ENCODE measurements at regions not wholly inside any gene's neighbourhood (a gene's known extent, or its start where the extent isn't known, plus 50 kb on each side); places are given as distances from the start of the nearest gene placed in this dataset.
"Not testable (repeated sequence)": the region's sequence is repeated elsewhere in the genome, so short reads cannot be mapped to it uniquely, and the experiment has no call there.

DNA sequence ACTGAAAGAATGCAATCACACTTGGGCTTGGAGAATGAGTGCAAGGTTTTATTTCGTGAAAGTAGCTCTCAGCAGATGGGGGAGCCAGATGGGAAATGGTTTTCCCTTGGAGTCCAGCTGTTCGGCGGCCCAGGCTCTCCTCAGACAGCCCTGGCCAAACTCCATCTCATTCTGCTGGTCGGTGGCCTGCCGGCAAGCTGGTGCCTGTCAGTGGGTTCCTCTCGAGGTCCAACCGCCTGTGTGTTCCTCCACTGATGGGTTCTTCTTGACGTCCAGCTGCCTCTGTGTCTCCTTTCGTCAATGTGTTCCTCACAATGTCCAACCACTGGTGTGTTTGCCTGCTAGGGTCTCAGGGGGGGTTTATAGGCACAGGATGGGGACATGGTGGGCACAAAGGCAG lies 80.3 kb downstream of the POU3F4 start:
- no peak overlapping the region for H3K4me3 ChIP-seq (ENCODE audit: low read length)
- TF ChIP-seq, protein P1, sequence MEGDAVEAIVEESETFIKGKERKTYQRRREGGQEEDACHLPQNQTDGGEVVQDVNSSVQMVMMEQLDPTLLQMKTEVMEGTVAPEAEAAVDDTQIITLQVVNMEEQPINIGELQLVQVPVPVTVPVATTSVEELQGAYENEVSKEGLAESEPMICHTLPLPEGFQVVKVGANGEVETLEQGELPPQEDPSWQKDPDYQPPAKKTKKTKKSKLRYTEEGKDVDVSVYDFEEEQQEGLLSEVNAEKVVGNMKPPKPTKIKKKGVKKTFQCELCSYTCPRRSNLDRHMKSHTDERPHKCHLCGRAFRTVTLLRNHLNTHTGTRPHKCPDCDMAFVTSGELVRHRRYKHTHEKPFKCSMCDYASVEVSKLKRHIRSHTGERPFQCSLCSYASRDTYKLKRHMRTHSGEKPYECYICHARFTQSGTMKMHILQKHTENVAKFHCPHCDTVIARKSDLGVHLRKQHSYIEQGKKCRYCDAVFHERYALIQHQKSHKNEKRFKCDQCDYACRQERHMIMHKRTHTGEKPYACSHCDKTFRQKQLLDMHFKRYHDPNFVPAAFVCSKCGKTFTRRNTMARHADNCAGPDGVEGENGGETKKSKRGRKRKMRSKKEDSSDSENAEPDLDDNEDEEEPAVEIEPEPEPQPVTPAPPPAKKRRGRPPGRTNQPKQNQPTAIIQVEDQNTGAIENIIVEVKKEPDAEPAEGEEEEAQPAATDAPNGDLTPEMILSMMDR (conservative IDR thresholded peaks at IDR 0.05; ENCODE audit: low read depth, low read length) = no peak
- DNase-seq (ENCODE audit: low read depth) = no peak

DNA sequence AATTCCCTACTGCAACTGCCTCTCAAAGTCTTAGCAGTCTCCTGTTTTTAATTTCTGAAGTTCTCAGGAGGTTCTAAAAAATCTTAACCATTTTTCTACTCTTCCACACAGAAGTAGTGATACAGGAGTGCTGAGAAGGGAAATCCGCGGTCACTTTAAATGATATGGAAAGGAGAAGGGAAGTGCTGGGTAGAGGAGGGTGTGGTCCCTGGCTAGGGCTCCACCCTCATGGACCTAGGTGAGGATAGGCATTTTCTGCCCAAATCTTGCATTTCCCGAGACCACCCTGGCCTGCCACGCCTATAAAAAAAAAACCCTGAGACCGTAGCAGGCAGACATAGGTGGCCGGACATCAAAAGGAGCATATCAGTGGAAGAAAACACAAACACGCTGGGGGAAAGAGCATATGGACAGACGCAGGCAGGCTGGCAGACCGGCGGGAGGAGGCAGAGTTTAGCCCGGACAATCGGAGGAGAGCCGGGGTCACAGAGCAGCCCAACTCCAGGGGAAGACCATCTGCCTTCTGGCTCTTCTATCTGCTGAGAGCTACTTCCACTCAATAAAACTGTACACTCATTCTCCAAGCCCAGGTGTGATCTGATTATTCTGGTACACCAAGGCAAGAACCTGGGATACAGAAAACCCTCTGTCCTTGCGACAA lies 85.7 kb downstream of the POU3F4 start:
- no peak overlapping the region for H3K4me3 ChIP-seq (ENCODE audit: low read length)
- DNase-seq (ENCODE audit: low read depth) = no peak
- TF ChIP-seq, protein P1 (conservative IDR thresholded peaks at IDR 0.05; ENCODE audit: low read depth, low read length) = no peak

DNA sequence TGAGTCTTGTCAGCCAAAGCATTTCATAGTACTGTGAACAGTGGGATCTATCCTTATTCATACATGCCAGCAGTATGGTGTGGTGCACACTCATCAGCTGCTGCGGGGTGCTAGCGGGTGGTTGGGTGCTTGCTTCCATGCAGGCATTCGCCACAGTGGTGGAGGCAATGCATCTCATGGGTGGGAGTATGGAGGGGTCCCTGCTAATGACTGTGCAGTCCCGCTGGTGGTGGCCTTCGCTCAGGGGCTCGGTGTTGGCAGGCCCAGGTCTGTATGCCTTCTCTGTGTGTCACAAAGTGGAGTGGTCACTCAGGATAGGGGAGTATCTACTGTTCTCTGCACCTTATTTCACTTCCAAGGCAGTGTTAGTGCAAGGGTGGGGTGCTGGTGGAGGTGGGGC lies 122.6 kb downstream of the POU3F4 start:
- no peak for DNase-seq (ENCODE audit: low read depth)
- H3K4me3 ChIP-seq (ENCODE audit: low read length) = no peak overlapping the region

DNA sequence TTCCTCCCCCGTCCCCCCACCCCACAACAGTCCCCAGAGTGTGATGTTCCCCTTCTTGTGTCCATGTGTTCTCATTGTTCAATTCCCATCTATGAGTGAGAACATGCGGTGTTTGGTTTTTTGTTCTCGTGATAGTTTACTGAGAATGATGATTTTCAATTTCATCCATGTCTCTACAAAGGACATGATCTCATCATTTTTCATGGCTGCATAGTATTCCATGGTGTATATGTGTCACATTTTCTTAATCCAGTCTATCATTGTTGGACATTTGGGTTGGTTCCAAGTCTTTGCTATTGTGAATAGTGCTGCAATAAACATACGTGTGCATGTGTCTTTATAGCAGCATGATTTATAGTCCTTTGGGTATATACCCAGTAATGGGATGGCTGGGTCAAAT lies 141.6 kb downstream of the POU3F4 start:
- H3K4me3 ChIP-seq (ENCODE audit: low read length); DNase-seq (ENCODE audit: low read depth): not testable (repeated sequence)

More for the DNA sequence above, 122.6 kb downstream of the POU3F4 start:
- TF ChIP-seq, protein P1 (conservative IDR thresholded peaks at IDR 0.05; ENCODE audit: low read depth, low read length) = no peak

DNA sequence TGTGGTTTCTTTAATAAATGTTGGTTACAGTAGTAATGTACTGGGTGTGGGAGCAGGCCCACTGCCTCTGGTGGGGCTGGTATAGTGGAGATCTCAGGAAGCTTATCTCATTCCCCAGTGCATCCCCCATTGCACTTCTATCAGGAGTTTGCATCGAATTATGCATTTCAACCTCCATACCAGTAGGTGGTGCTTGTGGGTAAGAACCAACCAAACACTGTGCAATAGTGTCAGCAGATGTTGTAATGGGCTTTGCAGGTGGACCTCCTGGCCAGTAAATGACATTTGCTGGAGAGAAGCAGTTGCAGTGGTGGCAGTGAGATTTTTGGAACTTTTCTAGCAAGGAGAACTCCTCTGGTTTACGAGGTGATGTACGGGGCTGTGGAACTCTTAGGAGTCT lies 150.6 kb downstream of the POU3F4 start:
- H3K4me3 ChIP-seq (ENCODE audit: low read length) = no peak overlapping the region
- TF ChIP-seq, protein P1 (conservative IDR thresholded peaks at IDR 0.05; ENCODE audit: low read depth, low read length) = peak; percentile 3
- no peak for DNase-seq (ENCODE audit: low read depth)

All from retinal pigment epithelial cell (primary cell).